C4-2B (cell line): ENCODE measurements at regions not wholly inside any gene's neighbourhood (a gene's known extent, or its start where the extent isn't known, plus 50 kb on each side); places are given as distances from the start of the nearest gene placed in this dataset.

ENCODE experiments used
- CTCF ChIP-seq: fragments of 450-650 bp; conservative IDR thresholded peaks from 2 replicates; pipeline ENCODE4 v1.5.1; 2017; ENCODE audit warnings: mild to moderate bottlenecking
- ZFX ChIP-seq: fragments of 450-650 bp; IDR thresholded peaks from 2 replicates; pipeline ENCODE4 v1.6.1; 2017

- TF ChIP-seq ZFX (no peak), CTCF (no peak)
Measured at GRCh38 chr10:64518456-64518855, 997.3 kb downstream of the REEP3 start.
